C4-2B (cell line): ENCODE measurements at regions not wholly inside any gene's neighbourhood (a gene's known extent, or its start where the extent isn't known, plus 50 kb on each side); places are given as distances from the start of the nearest gene placed in this dataset.

Experiments used
- H3K27ac ChIP-seq: fragments of 450-650 bp; 2 replicates; pipeline ENCODE4 v1.5.1; 2017
- ZFX ChIP-seq: fragments of 450-650 bp; IDR thresholded peaks from 2 replicates; pipeline ENCODE4 v1.6.1; 2017
- TF ChIP-seq, protein P1 (sequence below): fragments of 450-650 bp; conservative IDR thresholded peaks from 2 replicates; pipeline ENCODE4 v1.5.1; 2017; ENCODE audit warnings: mild to moderate bottlenecking

DNA sequence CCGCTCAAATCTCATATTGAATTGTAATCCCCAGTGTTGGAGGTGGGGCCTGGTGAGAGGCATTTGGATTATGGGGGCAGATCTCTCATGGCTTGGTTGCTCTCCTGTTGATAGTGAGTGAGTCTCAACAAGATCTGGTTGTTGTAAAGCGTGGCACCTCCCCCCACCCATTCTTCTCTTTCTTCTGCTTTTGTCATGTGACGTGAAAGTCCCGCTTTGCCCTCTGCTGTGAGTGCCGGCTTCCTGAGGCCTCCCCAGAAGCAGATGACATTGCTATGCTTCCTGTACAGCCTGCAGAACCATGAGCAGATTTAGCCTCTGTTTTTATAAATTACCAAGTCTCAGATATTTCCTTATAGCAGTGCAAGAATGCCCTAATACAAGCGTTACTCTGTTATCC, 673.8 kb downstream of the ADCYAP1 start:
- TF ChIP-seq ZFX, result no peak
- TF ChIP-seq, protein P1, sequence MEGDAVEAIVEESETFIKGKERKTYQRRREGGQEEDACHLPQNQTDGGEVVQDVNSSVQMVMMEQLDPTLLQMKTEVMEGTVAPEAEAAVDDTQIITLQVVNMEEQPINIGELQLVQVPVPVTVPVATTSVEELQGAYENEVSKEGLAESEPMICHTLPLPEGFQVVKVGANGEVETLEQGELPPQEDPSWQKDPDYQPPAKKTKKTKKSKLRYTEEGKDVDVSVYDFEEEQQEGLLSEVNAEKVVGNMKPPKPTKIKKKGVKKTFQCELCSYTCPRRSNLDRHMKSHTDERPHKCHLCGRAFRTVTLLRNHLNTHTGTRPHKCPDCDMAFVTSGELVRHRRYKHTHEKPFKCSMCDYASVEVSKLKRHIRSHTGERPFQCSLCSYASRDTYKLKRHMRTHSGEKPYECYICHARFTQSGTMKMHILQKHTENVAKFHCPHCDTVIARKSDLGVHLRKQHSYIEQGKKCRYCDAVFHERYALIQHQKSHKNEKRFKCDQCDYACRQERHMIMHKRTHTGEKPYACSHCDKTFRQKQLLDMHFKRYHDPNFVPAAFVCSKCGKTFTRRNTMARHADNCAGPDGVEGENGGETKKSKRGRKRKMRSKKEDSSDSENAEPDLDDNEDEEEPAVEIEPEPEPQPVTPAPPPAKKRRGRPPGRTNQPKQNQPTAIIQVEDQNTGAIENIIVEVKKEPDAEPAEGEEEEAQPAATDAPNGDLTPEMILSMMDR, result no peak
- H3K27ac ChIP-seq, result no peak overlapping the region

DNA sequence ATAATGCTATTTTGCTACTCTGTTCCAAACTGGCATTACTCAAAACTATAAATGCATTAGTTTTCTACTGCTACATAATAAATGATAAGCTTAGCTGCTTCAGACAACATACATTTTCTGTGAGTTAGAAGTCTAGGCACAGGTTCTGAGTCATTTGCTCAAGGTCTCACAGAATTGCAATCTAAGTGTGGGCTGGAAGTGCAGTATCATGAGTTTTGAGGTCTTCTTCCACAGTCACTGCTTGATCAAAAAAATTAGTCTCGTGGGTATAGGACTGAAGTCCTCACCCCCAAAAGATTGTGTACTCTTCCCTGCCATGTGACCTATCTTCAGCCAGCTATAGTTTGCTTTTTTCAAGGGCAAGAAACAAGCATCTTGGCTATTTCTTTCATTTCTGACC, 676.9 kb downstream of the ADCYAP1 start:
- TF ChIP-seq, protein P1, result no peak
- no peak overlapping the region for H3K27ac ChIP-seq

DNA sequence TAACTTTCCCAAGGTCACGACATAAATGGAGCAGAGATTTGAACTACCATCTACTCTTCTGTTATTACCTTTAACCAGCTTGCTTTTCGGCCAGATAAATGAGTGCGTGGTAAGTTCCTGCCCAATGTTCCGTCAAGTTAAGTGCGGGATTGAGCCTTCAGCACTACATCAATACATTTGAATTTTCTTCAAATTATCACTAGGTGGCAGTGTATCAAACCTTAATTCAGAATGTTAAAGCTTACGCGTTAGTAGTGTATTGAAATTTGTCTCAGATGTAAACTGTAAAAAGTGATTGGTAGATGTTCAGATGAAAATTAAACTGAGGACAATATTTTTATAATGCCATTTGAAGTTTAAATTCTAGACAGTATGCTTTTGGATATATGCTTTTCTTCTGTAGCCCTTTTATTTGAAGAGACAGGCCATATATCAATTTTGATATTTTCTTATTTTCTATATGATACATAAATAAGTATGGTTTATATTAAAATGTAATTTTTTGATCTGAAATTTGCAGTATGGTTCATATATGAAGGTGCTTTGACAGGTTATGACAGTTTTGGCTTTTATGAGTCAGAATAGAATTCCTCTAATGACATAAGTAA, 681.3 kb downstream of the ADCYAP1 start:
- no peak overlapping the region for H3K27ac ChIP-seq
- TF ChIP-seq, protein P1, result peak; percentile 76
- TF ChIP-seq ZFX, result no peak

DNA sequence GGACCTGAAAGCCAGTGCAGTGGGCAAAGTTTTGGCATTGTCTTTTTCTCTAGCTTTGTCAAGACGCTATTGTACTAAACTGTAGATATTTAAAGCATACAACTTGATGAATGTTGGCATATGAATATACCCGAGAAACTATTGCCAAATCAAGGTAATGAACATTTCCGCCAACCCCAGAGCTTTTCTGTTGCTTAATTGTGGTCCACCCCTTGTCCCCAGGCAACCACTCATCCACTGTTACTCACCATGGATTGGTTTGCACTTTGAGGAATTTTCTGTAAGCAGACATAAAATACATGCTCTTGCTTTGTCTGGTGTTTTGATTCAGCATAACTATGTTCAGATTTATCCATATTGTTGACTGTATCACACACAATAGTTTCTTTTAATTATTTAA, 688.4 kb downstream of the ADCYAP1 start:
- TF ChIP-seq ZFX, result no peak
- TF ChIP-seq, protein P1, result no peak
- H3K27ac ChIP-seq, result no peak overlapping the region

DNA sequence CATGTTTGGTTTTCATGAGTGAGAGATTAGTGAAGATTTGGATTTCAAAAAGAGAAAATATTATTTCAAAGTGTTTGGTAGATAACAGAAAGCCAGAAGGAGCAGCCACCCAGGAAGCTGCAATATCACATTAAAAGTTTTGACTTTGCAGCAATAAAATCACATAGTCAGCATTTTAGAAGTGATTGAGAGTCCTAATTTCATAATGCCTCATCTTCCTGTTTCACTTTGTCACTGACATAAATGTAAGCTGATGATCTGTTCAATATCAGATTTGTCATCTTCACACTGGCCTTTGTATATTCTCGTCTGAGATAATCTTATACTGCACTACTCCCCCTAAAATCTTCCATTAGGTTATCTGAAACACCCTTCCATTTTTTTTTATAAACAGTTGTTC, 690.5 kb downstream of the ADCYAP1 start:
- TF ChIP-seq, protein P1, result no peak
- no peak for TF ChIP-seq ZFX

DNA sequence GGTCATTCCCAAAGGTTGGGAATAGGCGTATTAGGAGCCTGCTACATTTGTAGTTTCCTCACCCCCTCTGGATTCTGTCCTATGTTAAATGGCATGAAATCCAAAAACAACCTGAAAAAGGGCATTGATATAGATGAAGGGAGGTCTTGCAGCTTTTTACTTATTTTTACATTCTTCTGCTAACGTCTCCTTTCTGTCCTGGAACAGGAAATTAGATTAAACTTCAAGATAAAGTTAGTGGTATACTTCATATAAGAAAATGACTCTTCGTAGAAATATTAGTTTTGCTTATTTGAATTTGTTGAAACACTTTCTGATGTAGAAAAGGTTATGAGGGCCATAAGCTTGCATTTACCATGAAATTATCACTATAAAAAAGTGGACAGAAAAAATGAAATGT, 694.5 kb downstream of the ADCYAP1 start:
- no peak overlapping the region for H3K27ac ChIP-seq
- TF ChIP-seq, protein P1, result no peak
- TF ChIP-seq ZFX, result no peak

More for the DNA sequence above, 690.5 kb downstream of the ADCYAP1 start:
- H3K27ac ChIP-seq, result no peak overlapping the region

DNA sequence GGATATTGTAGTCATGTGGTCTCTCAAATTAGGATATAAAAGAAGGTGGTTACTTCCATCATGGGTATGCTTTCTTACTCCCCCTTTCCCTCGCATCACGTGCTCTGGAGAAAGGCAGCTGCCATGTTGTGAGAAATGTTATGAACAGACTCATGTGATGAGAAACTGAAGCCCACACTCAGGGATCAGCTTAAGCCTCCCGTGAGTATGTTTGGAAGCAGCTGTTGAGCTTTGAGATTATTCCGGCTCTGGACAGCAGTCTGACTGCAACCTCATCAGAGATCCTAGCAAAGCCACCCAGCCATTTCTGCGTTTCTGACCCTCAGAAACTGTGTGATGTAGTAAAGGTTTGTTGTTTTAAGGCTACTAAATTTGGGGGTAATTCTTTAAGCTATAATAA, 700.1 kb downstream of the ADCYAP1 start:
- TF ChIP-seq ZFX, result no peak
- TF ChIP-seq, protein P1, result no peak

More for the DNA sequence above, 700.1 kb downstream of the ADCYAP1 start:
- no peak overlapping the region for H3K27ac ChIP-seq
